Uterus (tissue), 2 donors: ENCODE measurements at regions not wholly inside any gene's neighbourhood (a gene's known extent, or its start where the extent isn't known, plus 50 kb on each side); places are given as distances from the start of the nearest gene placed in this dataset.

Experiments used
- CTCF ChIP-seq, 4 experiments: fragments of 200-600 bp in 2 of 4; fragments of 450-650 bp in 2 of 4; sonication (generic) in 2 of 4; IDR thresholded peaks; one replicate each; pipeline ENCODE4 v1.5.1; 2016 to 2019; ENCODE audit warnings: antibody characterized with exemption in 4 of 4, mild to moderate bottlenecking in 2 of 4, moderate library complexity in 1 of 4
- POLR2A ChIP-seq, 2 donors: fragments of 450-650 bp; IDR thresholded peaks; one replicate each; pipeline ENCODE4 v1.6.1; 2016; ENCODE audit warnings: antibody characterized with exemption in 2 of 2, mild to moderate bottlenecking in 1 of 2, moderate library complexity in 1 of 2

GRCh38 chr6:163738725-163739407 lies 324.3 kb downstream of the QKI start:
- TF ChIP-seq POLR2A (IDR thresholded peaks at IDR 0.05) (no peak), CTCF (IDR thresholded peaks at IDR 0.05) (no peak)
